HG03060 (cell line): ENCODE measurements at regions not wholly inside any gene's neighbourhood (a gene's known extent, or its start where the extent isn't known, plus 50 kb on each side); places are given as distances from the start of the nearest gene placed in this dataset.
"Not testable (repeated sequence)": the region's sequence is repeated elsewhere in the genome, so short reads cannot be mapped to it uniquely, and the experiment has no call there.

Experiments used
- ATAC-seq: cut with Tn5 transposase; IDR thresholded peaks from one replicate; pipeline ENCODE4 v1.9.1; 2021; ENCODE audit warnings: low read depth, moderate number of reproducible peaks; ENCODE audit not compliant: unreplicated experiment

- ATAC-seq = not testable (repeated sequence)
These were observed 467.2 kb upstream of the RUNX1 start for GRCh38 chr21:35516292-35516691.

- ATAC-seq = no peak
These were observed 463.2 kb upstream of the RUNX1 start for GRCh38 chr21:35512346-35512745.

GRCh38 chr21:35511696-35512162, 462.6 kb upstream of the RUNX1 start:
- ATAC-seq = no peak

GRCh38 chr21:35510957-35511695, 462.0 kb upstream of the RUNX1 start:
- no peak for ATAC-seq

- no peak for ATAC-seq
These were observed 461.2 kb upstream of the RUNX1 start for GRCh38 chr21:35510294-35510693.

GRCh38 chr21:35509001-35509704, 460.1 kb upstream of the RUNX1 start:
- ATAC-seq = no peak

- ATAC-seq = no peak
These were observed 459.2 kb upstream of the RUNX1 start for GRCh38 chr21:35508139-35508888.

GRCh38 chr21:35507181-35507759, 458.2 kb upstream of the RUNX1 start:
- no peak for ATAC-seq

- ATAC-seq = no peak
These were observed 457.7 kb upstream of the RUNX1 start for GRCh38 chr21:35506771-35507170.

- no peak for ATAC-seq
These were observed 457.2 kb upstream of the RUNX1 start for GRCh38 chr21:35506352-35506751.

- ATAC-seq = no peak
These were observed 455.9 kb upstream of the RUNX1 start for GRCh38 chr21:35504951-35505466.

- no peak for ATAC-seq
These were observed 455.2 kb upstream of the RUNX1 start for GRCh38 chr21:35504277-35504676.

GRCh38 chr21:35503671-35504070, 454.6 kb upstream of the RUNX1 start:
- ATAC-seq = no peak

- no peak for ATAC-seq
These were observed 453.7 kb upstream of the RUNX1 start for GRCh38 chr21:35502821-35503220.

- ATAC-seq = not testable (repeated sequence)
These were observed 448.4 kb upstream of the RUNX1 start for GRCh38 chr21:35497522-35497921.

GRCh38 chr21:35491920-35492678, 443.0 kb upstream of the RUNX1 start:
- ATAC-seq = no peak

GRCh38 chr21:35491114-35491513, 442.0 kb upstream of the RUNX1 start:
- ATAC-seq = no peak

- no peak for ATAC-seq
These were observed 440.4 kb upstream of the RUNX1 start for GRCh38 chr21:35489389-35489980.

- no peak for ATAC-seq
These were observed 439.8 kb upstream of the RUNX1 start for GRCh38 chr21:35488946-35489345.

GRCh38 chr21:35485364-35485763, 436.3 kb upstream of the RUNX1 start:
- ATAC-seq = no peak
